ENCODE measurements at regions not wholly inside any gene's neighbourhood (a gene's known extent, or its start where the extent isn't known, plus 50 kb on each side); places are given as distances from the start of the nearest gene placed in this dataset.
"Not testable (repeated sequence)": the region's sequence is repeated elsewhere in the genome, so short reads cannot be mapped to it uniquely, and the experiment has no call there.

DNA sequence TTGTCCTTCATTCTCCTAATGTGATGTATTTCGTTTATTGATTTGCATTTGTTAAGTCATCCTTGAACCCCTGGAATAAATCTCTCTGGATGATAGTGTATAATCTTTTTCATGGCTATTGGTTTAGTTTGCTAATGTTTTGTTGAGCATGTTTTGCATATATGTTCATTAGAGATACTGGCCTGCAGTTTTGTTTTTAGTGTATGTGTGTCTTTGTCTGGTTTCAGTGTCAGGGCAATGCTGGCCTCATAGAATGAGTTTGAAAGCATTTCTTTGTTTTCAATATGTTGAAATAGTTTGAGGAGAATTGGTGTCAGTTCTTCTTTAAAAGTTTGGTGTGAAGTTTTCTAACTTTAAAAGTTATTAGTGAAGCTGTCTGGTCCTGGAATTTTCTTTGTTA lies 149.6 kb upstream of the ATP10B start:
- no peak overlapping the region for H3K27ac ChIP-seq
- no peaks in the 10 kb centered on the region for H3K27me3 ChIP-seq
- no peak overlapping the region for H3K4me3 ChIP-seq (replicated peaks in 1 of 3)
- H3K9me3 ChIP-seq: no peaks in the 10 kb centered on the region
- 83 to 96% methylated on average over 1 of the region's 1 CpG for WGBS, 2 donors
- no peak for DNase-seq
- no peaks in the 10 kb centered on the region for H3K4me1 ChIP-seq
- TF ChIP-seq, protein P1, sequence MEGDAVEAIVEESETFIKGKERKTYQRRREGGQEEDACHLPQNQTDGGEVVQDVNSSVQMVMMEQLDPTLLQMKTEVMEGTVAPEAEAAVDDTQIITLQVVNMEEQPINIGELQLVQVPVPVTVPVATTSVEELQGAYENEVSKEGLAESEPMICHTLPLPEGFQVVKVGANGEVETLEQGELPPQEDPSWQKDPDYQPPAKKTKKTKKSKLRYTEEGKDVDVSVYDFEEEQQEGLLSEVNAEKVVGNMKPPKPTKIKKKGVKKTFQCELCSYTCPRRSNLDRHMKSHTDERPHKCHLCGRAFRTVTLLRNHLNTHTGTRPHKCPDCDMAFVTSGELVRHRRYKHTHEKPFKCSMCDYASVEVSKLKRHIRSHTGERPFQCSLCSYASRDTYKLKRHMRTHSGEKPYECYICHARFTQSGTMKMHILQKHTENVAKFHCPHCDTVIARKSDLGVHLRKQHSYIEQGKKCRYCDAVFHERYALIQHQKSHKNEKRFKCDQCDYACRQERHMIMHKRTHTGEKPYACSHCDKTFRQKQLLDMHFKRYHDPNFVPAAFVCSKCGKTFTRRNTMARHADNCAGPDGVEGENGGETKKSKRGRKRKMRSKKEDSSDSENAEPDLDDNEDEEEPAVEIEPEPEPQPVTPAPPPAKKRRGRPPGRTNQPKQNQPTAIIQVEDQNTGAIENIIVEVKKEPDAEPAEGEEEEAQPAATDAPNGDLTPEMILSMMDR (IDR thresholded peaks at IDR 0.05): no peak
- no peak for TF ChIP-seq POLR2A (IDR thresholded peaks at IDR 0.05)
- intact Hi-C loops (cut with DNase I): no loop called here
- H3K36me3 ChIP-seq: no peaks in the 10 kb centered on the region

DNA sequence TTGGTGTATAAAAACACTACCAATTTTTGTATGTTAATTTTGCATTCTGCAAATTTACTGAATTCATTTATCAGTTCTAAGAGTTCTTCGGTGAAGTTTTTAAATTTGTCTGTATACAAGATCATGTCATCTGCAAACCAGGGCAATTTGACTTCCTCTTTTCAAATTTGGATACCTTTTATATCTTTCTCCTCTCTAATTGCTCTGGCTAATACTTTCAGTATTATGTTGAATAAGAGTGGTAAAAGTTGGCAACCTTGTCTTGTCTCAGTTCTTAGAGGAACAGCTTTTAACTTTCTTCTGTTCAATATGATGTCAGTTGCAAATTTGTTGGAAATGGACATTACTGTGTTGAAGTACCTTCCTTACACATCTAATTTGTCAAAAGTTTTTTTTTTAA lies 149.1 kb upstream of the ATP10B start:
- 93% methylated on average over 1 of the region's 1 CpG for WGBS, 2 donors
- DNase-seq; H3K36me3 ChIP-seq; H3K27ac ChIP-seq; H3K4me1 ChIP-seq; intact Hi-C loops (cut with DNase I); H3K9me3 ChIP-seq; H3K27me3 ChIP-seq; H3K4me3 ChIP-seq (replicated peaks in 1 of 3): not testable (repeated sequence)

DNA sequence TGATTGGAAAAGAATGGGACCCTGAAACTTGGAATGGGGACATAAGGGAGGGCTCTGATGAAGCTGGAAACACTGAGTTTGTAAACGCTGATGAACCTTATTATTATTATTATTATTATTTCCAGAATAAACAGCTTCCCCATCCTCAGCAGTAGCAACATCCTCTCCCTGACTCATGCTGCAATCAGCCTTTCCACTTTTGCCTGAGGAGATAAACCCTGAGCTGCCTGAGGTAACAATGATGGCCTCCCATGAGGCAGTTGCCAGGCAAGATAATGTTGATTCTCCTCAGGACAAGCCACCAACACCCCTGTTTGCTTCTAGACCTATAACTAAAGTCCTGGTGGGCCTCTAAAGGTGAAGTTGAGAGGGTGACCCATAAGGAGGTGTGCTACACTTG lies 139.2 kb upstream of the ATP10B start:
- Histone ChIP-seq H3K4me1 (no peaks in the 10 kb centered on the region), H3K36me3 (no peaks in the 10 kb centered on the region), H3K27me3 (no peaks in the 10 kb centered on the region), H3K9me3 (no peaks in the 10 kb centered on the region), H3K4me3 (replicated peaks in 1 of 3) (no peak overlapping the region), H3K27ac (no peak overlapping the region)
- whole genome bisulfite sequencing, 2 donors: 89 to 95% methylated on average over 1 of the region's 1 CpG
- DNase-seq: no peak
- intact Hi-C loops (cut with DNase I): no loop called here
- TF ChIP-seq, protein P1 (IDR thresholded peaks at IDR 0.05): no peak
- no peak for TF ChIP-seq POLR2A (IDR thresholded peaks at IDR 0.05)

DNA sequence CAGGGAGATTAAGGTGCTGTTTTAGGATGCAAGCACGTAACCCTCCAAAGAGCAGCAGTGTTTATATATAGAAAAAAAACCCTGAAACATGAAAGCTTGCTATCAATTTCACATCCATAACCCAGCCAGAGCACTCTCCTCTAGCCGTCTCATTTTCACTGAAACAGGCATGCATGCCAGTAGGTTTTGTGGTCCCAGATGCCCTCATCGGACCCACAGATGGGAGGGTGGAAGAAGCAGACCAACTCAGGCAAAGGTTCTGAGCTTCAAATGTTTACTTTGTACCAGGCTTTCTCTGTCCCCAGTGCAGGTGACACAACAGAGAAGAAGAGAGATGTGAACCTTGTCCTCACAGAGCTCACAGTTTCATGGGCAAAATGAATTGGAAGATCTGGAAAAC lies 127.4 kb upstream of the ATP10B start:
- WGBS, 2 donors: 56 to 65% methylated on average over 3 of the region's 3 CpGs

DNA sequence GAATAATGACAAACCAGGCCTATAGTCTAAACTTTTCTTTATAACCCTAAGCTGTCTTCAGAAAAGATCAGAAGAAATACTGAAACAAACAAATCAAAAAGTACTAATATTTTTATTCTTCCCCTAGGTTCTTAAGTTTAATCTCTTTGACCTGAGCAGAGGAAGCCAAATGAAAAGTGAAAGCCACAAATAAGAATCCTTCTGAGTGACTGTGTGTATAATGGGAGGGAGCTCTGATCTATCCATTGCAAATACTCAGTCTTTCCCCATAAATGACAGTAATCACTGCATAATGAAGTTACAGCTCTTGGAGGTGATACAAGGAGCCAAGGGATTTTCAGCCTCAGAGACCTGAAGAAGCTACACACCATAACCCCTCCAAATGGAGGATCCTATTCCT lies 126.9 kb upstream of the ATP10B start:
- Histone ChIP-seq H3K4me1 (no peaks in the 10 kb centered on the region), H3K36me3 (no peaks in the 10 kb centered on the region), H3K9me3 (no peaks in the 10 kb centered on the region), H3K4me3 (replicated peaks in 1 of 3) (no peak overlapping the region), H3K27ac (no peak overlapping the region), H3K27me3 (no peaks in the 10 kb centered on the region)
- no peak for DNase-seq
- TF ChIP-seq, protein P1 (IDR thresholded peaks at IDR 0.05): no peak
- TF ChIP-seq POLR2A (IDR thresholded peaks at IDR 0.05): no peak
- intact Hi-C loops (cut with DNase I): no loop called here

More for the DNA sequence above, 127.4 kb upstream of the ATP10B start:
- Histone ChIP-seq H3K9me3 (no peaks in the 10 kb centered on the region), H3K27me3 (no peaks in the 10 kb centered on the region), H3K36me3 (no peaks in the 10 kb centered on the region), H3K4me3 (replicated peaks in 1 of 3) (no peak overlapping the region), H3K27ac (no peak overlapping the region), H3K4me1 (no peaks in the 10 kb centered on the region)
- TF ChIP-seq, protein P1 (IDR thresholded peaks at IDR 0.05): no peak
- TF ChIP-seq POLR2A (IDR thresholded peaks at IDR 0.05): no peak
- intact Hi-C loops (cut with DNase I): no loop called here
- no peak for DNase-seq

DNA sequence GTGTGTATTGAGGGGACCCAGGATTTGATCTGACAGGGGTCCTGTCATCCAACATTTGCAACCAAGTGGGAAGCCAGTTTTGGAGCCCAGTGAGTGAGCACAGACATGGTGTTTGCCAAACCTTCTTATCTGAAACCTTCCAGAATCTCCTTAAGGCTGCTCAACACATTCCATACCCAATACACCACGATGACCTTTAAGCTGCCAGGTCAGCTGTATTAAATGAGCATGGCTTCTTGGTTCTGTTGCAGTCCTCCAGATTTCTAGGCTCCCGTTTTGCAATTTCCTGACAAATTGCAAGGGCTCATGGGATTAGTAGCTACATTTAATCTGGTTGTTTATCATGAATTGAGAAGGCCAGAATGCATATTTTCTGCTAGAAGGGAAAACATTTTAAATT lies 124.2 kb upstream of the ATP10B start:
- TF ChIP-seq, protein P1 (IDR thresholded peaks at IDR 0.05): no peak
- no peak for TF ChIP-seq POLR2A (IDR thresholded peaks at IDR 0.05)
- WGBS, 2 donors: 66 to 67% methylated on average over 2 of the region's 2 CpGs
- Histone ChIP-seq H3K27me3 (no peaks in the 10 kb centered on the region), H3K4me1 (no peaks in the 10 kb centered on the region), H3K9me3 (no peaks in the 10 kb centered on the region), H3K27ac (no peak overlapping the region), H3K36me3 (no peaks in the 10 kb centered on the region), H3K4me3 (replicated peaks in 1 of 3) (no peak overlapping the region)
- no peak for DNase-seq
- intact Hi-C loops (cut with DNase I): no loop called here
